GM18511 (cell line): ENCODE measurements at regions not wholly inside any gene's neighbourhood (a gene's known extent, or its start where the extent isn't known, plus 50 kb on each side); places are given as distances from the start of the nearest gene placed in this dataset.
A peak's percentile ranks its signal among the peaks of the same experiment; 100 is the strongest.
"Not testable (repeated sequence)": the region's sequence is repeated elsewhere in the genome, so short reads cannot be mapped to it uniquely, and the experiment has no call there.

ENCODE experiments used
- ATAC-seq: cut with Tn5 transposase; IDR thresholded peaks from one replicate; pipeline ENCODE4 v1.9.1; 2021; ENCODE audit warnings: mild to moderate bottlenecking, moderate library complexity; ENCODE audit not compliant: unreplicated experiment

DNA sequence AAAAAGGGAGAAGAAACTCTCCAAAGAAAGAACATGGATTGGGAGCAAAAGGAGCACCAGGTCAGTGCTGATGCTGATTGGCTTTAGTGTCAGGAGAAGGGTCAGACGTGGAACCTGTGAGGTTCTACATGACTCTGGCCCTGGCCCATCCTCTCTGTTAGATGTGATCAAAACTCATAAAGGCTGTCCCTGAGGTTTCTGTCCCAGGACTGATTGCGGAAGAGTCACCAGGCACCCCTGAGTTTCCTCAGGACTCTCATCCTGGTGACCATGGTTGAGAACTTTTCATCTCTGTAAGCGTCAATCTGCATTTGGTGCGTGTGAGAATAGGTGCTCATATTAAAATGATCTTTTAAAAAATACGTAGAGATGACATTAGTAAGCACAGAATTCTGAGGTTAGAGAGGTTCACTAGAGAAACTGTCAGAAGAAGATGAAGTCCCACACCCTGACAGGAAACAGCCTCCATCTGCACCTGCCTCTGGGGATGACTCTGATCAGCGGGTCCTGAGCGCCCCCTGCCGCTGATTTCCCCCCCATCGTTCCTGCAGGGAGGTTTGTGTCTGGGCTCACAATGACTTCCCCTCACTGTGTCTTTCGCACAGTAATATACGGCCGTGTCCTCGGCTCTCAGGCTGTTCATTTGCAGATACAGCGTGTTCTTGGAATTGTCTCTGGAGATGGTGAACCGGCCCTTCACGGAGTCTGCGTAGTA is 741.8 kb downstream of the TMEM121 start:
- ATAC-seq = no peak

DNA sequence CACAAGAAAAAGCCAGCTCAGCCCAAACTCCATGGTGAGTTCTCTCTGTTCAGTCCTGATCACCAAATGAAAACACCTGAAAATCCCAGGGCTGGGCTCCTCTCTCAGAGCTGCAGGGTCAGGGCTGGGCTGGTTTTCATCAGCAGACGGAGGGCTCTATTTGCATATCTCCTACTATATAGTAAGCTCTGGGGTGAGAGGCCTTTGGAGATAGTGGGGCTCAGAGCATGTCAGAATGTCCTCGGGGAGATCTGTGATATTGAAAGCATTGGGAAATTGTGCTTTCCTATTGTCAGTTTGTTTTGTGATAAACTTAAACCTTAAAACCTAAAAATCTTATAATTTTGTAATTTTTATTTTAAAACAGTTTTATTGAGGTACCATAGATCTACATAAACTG is 742.6 kb downstream of the TMEM121 start:
- no peak for ATAC-seq

DNA sequence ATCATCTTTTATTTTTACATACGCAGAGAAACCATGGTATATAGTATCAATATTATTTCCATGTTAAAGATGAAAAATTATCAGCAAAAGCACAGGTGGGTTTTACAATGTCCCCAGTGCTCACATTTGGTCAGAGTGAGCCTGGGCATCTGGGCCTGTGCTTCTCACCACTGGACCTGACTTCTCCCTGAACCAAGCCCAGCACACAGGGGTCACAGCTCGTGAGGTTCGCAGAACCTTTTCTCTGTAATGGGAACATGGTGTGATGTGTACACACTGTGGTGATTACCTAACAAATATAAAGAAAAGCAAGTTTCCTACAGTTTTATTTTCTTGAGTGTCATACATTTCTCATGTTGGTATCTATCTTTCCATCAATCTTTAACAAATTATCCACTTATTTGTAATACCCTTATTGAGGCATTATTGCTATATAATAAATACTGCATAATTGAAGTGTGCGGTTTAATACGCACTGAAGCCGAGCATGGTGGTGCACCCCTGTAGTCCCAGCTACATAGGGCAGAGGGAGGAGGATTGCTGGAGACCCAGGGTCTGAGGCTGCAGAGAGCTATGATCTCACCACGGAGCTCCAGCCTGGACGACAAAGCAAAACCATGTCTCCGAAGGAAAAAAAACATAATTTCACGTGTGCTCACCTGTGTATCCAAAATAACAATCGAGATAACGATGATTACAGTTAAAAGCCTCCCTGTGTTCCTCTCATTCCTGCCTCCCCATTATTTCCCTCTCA is 743.2 kb downstream of the TMEM121 start:
- no peak for ATAC-seq

DNA sequence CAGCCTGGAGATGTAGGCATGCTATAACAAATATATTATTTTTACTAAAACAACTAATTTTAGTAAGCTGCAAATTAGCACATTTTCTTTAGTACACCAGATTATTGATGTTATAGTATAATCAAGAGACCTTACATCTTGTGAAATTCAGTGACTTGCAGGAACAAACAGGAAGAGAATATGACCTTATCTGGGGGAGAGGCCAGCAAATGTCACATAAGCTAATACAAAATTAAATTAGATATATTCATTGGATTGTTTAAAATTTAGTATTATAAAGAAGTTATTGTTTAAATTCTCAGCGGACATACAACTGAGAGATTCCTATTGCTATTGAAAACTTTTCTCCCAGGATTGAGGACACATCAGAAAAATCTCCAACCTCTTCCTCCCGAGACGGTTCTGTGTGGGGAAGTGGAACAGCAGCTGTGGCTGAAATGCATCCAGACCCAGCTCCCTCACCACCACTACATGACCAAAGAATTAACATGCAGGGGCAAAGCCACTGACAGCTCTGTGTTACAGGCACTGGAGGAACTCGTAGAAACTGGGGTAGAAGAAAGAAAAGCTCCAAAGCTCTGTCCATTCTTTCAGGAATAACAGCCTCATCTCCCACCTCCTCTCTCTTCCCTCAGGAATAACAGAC is 744.2 kb downstream of the TMEM121 start:
- ATAC-seq = not testable (repeated sequence)

DNA sequence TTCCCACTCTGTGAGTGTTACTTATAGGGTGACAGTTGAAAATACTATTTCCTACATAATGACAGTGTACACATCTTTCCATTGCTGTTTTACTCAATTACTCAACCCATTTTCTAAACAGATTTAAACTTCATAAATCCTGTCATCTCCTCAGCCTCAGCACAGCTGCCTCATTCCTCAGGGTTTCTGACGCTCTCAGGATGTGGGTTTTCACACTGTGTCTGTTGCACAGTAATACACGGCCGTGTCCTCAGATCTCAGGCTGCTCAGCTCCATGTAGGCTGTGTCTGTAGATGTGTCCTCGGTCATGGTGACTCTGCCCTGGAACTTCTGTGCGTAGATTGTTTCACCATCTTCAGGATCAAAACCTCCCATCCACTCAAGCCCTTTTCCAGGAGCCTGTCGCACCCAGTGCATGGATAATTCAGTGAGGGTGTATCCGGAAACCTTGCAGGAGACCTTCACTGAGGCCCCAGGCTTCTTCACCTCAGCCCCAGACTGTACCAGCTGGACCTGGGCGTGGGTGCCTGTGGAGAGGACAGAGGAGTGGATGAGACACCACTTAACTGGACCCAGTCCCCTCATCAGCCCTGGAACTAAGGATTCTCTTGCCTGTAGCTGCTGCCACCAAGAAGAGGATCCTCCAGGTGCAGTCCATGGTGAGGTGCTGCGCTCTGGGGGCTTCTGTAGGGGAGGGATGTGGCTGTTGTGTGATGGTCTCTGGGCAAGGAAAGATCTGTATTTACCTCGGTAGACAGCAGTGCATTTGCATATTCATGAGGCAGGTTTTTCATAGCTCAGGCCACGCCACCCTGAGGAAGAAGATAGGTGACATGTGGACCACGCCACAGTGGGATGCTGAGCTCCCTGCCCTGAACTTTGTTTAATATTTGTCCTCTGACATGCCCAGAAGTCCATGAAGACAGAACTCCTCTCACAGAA is 750.2 kb downstream of the TMEM121 start:
- no peak for ATAC-seq

DNA sequence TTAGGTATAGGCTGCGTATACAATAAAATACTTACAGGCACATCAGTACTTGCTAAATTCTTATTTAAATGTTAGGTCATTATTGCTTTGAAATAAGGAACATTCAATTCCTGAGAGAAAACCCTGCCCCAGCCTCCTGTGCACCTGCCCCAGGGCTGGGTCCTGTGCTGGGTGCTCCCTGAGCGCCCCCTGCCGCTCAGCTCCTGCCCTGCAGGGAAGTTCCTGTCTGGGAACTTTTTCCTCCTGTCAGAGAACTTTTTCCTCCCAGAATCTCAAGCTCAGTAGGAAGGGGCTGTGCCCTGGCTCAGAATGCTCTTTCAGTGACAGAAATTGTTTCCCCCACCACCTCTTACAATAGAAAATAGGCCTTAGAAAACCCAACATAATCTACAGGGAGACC is 751.1 kb downstream of the TMEM121 start:
- ATAC-seq = no peak

DNA sequence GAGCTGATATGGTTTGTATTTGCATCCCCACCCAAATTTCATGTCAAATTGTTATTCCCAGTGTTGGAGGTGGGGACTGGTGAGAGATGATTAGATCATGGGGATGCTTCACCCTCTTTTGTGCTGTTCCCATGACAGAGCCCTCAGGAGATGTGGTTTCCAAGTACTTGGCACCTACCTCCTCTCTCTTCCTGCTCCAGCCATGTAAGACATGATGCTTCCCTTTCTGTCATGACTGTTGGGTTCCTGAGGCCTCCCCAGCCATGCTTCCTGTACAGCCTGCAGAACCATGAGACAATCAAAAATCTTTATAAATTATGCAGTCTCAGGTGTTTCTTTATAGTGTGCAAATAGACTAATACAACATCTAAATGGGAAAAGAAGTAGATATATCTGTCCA is 754.5 kb downstream of the TMEM121 start:
- no peak for ATAC-seq

DNA sequence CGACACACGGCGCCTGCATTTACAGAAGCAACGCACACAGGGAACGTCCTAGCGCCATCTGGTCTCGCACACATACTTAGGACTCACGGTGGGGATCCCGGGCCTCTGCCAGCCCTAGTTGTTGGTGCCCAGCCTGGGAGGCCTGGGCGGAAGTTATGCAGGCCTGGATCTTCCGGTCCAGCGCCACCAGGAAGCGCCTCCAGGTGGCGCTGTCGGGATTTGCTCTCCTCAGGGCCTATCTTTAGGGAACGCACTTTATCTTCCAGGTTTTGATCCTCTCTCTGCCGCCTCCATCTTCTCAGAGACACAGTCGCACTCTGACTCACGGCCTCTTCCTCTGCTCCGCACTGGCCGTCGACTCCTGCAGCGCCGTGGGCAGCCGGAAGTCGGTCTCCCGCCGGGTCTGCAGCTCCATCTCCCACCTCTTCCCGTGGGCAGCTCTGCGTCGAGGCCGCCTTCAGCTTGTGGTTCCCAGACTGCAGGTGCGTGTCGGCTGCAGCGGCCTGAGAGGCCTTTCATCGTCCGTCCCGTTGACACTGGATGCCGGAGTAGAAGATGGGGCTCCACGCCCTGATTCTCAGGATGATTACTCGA is 760.4 kb downstream of the TMEM121 start:
- no peak for ATAC-seq

DNA sequence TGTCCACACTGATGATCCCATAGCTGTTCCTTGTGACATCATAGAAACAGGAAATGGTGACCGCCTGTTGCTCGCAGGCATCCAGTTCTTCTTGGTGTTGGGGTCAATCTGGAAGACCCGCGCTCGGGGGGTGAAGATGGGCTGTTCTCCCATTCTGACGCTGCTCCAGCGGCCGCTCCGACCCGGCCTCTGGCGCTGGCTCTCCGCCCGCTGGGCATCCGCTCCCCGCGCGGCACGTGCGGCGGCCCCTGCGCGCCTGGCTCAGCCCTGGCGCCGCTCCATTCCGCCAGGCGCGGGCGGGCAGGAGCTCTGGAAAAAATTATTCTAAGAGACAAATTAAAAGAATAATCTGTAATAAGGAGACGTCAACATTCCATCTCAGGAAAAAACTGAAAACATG is 761.1 kb downstream of the TMEM121 start:
- no peak for ATAC-seq

DNA sequence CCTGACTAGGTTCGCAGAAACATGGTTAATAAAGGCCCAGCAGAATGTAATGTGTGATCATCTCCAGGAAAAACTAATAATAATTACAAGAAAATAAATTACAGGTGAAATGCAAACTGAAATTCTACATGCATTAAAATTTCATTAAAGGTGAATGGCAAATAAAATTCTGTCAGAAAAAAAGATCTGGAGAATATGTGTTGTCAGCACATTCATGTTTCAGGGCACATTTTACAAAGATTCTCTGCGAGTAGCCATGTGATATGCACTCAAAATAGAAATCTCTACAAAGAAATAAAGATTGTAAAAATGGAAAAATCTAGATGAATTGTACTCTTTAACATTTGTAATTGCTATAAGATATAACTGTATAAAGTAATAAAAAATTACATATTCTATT is 765.2 kb downstream of the TMEM121 start:
- ATAC-seq = no peak

DNA sequence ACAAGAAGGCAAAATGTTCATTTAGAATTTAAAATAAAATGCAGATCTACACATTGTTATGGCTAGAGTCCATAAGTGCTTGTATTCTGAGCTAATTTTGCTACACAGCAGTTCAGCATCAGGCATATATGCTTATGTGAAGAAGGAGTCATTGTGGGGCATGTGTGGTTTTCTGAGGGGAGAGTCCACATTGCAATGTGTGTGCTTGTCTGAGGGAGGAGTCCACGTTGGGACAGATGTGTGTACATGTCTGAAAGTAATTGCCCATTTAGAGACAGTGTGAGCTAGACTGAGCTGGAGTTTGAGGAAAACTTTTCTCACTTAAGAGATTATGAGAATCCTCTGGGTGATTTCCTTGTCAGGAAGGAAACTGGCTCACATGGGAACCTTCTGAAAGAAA is 767.9 kb downstream of the TMEM121 start:
- ATAC-seq = no peak

DNA sequence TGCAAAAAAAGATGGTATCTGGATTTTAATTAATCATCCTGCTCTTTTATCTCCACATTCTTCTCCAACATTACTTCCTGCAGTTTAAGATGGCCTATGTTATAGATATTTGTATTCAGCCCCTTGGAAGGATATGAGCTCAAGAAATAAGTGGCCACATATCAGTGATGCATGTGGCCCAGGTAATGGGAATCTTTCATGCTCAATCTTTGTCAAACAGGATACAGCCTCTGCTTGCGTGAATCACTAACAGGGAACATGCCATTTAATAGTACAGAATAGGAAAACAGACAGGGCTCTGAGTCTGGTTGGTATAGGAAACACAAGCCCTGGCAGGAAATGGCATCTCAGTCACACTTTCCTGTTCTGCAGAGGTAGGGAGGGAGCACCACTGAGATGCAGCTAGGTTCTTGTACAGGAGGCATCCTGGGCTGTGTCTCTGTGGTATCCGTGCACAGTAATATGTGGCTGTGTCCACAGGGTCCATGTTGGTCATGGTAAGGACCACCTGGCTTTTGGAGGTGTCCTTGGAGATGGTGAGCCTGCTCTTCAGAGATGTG is 774.6 kb downstream of the TMEM121 start:
- ATAC-seq = not testable (repeated sequence)

DNA sequence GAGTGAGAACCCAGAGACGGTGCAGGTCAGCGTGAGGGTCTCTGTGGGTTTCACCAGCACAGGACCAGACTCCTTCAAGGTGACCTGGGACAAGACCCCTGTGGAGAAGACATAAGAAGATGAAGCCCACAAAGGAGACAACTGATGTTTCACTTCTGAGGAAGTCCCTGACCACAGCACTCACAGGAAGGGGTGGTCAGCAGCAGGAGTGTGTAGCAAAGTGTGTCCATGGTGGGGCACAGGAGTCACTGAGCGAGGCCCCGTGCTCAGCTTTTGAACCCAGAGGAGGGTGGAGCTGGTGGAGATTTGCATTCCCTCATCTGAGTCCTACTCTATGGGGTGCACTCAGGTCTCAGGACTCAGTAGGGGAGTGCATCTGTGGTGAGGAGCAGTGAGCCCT is 775.2 kb downstream of the TMEM121 start:
- ATAC-seq = not testable (repeated sequence)

DNA sequence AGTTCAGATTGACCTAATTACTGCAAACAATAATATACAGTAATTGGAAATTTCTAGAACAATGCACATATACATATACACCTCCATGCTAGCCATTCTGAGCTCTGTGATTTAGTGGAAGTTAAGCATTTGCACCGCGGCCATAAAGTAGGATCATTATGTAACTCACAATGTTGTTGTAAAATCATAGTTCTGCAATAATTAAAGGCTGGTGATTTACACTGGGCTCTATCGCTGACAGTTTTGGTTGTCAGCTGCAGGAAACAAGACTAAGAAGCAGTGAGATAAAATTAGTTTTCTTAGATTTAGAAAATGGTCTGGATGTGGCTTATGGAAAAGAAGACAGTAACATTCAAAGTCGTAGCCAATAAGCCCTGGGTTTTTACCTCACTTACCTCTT is 776.3 kb downstream of the TMEM121 start:
- ATAC-seq = no peak

DNA sequence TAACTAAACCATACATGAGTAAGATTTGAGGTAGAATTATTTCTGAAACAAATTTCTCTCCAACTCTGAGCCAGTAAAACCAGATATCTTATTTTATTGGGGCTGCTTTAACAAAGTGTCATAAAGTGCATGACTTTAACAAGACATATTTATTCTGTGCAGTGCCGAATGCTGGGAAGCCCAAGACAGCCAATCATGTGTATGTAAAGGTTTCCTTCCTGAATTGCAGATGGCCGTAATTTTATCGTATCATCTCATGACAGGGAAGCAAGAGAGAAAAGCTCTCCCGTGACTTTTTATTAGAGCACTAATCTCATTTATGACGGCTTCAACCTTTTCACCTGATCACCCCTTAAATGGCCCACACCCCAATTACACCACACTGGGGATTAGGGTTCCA is 777.9 kb downstream of the TMEM121 start:
- no peak for ATAC-seq

DNA sequence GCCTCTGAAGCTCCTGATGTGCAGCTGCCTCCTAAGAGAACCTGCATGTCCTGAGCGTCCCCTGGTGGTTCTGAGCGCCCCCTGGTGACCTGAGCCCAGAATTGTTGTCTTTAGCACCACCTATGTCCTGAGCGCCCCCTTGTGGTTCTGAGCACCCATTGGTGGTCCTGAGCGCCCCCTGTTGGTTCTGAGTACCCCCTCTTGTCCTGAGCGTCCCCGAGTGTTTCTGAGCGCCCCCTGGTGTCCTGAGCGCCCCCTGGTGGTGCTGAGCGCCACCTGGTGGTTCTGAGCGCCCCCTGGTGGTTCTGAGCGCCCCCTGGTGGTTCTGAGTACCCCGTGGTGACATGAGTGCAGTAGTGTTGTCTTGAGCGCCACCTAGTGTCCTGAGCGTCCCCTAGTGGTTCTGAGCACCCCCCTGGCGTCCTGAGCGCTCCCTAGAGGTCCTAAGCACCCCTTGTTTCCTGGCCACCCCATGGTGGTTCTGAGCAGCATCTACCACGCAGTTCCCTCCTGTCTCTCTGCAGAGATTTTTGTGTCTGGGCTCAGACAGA is 782.5 kb downstream of the TMEM121 start:
- ATAC-seq = peak; percentile 86

DNA sequence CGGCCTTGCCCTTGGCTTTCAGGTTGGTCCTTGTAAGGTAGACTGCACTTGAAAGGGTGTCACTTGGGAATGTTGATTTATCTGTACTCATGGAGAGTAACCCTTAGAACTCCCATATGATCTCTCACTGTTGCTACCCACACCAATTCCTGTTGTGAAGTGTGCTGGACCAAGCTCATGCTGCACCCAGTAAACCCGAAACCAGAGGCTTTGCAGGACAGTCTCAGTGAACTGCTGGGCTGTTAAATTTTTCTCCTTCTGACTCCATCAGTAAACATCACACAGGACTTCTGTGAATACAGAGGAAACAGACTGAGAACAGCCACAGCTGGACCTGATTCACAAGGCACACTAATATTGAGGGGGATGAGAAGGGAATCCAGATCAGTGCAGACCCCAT is 783.0 kb downstream of the TMEM121 start:
- peak; percentile 30 for ATAC-seq

DNA sequence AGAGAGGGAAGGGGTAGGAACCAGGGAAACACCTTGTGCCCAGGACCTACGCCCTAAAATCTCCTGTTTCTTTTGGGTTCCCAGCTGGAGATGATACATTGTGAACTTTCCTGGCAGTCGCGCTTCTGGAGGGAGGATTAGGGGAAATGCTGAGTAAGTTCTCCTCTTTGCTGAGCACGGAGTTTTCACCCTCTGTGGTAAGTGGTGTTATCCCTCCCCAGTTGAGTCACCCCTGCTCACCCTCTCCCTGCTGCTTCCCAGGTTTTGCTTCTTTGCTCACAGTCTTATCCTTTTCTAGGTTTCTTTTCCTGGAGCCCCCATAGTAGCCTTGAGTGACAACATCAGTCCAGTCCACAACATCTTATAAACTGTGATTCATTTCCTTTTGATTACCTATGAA is 789.1 kb downstream of the TMEM121 start:
- no peak for ATAC-seq

DNA sequence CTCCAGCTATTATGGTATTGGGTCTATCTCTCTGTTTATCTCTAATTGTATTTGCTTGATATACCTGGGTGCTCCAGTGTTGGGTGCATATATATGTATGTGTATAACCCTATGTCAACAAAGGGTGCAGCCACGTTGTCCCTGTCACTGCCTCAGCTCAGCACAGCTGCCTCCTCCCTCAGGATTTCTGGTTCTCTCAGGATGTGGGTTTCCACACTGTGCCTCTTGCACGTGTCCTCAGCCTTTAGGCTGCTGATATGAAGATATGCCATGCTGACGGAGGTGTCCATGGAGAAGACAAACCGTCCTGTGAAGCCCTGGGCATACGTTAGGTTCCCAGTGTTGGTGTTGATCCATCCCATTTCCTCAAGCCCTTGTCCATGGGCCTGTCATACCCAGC is 791.2 kb downstream of the TMEM121 start:
- no peak for ATAC-seq

DNA sequence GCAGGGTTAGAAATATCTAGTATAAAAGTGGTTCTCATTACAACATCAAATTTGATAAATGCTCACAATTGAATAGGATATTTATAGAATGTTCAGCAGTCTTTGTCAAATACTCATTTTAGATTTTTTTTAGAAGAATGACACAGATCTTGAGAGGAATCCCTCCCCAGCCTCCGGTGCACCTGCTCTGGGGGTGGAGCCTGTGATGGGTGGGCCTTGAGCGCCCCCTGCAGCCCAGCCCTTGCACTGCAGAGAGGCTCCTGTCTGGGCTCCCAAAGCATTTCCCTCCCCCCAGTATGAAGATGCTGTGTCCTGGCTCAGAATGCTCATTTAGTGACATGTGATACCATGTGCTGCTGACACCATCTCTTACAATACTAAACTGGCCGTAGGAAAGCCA is 792.3 kb downstream of the TMEM121 start:
- no peak for ATAC-seq
